OCI-M1 (cell line): ENCODE measurements at regions not wholly inside any gene's neighbourhood (a gene's known extent, or its start where the extent isn't known, plus 50 kb on each side); places are given as distances from the start of the nearest gene placed in this dataset.

Experiments
- DNase-seq: peaks from one replicate; lab custom pipeline; 2025; lab: John Stamatoyannopoulos, UW

GRCh38 chr12:4858386-4858785, 51.3 kb upstream of the KCNA1 start:
- no peak for DNase-seq

GRCh38 chr12:4859478-4860210, 50.1 kb upstream of the KCNA1 start:
- no peak for DNase-seq
